Liver (tissue), 8 donors: ENCODE measurements at regions not wholly inside any gene's neighbourhood (a gene's known extent, or its start where the extent isn't known, plus 50 kb on each side); places are given as distances from the start of the nearest gene placed in this dataset.

Experiments used
- DNase-seq: peaks from one replicate; pipeline ENCODE4 v3.0.0-alpha.2; 2017; ENCODE audit warnings: low spot score
- H3K27ac ChIP-seq, 2 donors: one replicate each; pipeline ENCODE4 v1.7.0; 2013; ENCODE audit warnings: inconsistent platforms in 2 of 2, low read length in 2 of 2, control low read depth in 1 of 2, low read depth in 1 of 2, mild to moderate bottlenecking in 1 of 2
- H3K27me3 ChIP-seq, 4 donors: one replicate each; pipeline versions ENCODE4 v1.6.1 to v1.7.0; 2013; ENCODE audit warnings: low read length in 3 of 4, inconsistent platforms in 1 of 4, mild to moderate bottlenecking in 1 of 4, moderate library complexity in 1 of 4; ENCODE audit not compliant: control insufficient read depth in 4 of 4, insufficient read depth in 4 of 4
- H3K36me3 ChIP-seq, 4 donors: one replicate each; pipeline versions ENCODE4 v1.6.1 to v1.7.0; 2013; ENCODE audit warnings: low read length in 3 of 4, mild to moderate bottlenecking in 3 of 4, low read depth in 1 of 4, moderate library complexity in 1 of 4; ENCODE audit not compliant: control insufficient read depth in 4 of 4, insufficient read depth in 3 of 4
- H3K4me1 ChIP-seq, 4 donors: one replicate each; pipeline versions ENCODE4 v1.6.1 to v1.7.0; 2013; ENCODE audit warnings: low read length in 3 of 4, mild to moderate bottlenecking in 3 of 4, moderate library complexity in 1 of 4; ENCODE audit not compliant: control insufficient read depth in 4 of 4, insufficient read depth in 4 of 4
- H3K4me3 ChIP-seq, 3 donors: one replicate each; pipeline versions ENCODE4 v1.6.1 to v1.7.0; 2013; ENCODE audit warnings: low read length in 3 of 3, control low read depth in 1 of 3, low read depth in 1 of 3, mild to moderate bottlenecking in 1 of 3
- H3K9ac ChIP-seq, 2 donors: one replicate each; pipeline ENCODE4 v1.7.0; 2013; ENCODE audit warnings: low read length in 2 of 2, mild to moderate bottlenecking in 2 of 2, moderate library complexity in 2 of 2, control low read depth in 1 of 2, low read depth in 1 of 2
- H3K9me3 ChIP-seq, 4 donors: one replicate each; pipeline versions ENCODE4 v1.6.1 to v1.7.0; 2013; ENCODE audit warnings: low read length in 3 of 4; ENCODE audit not compliant: control insufficient read depth in 4 of 4
- CTCF ChIP-seq: fragments of 150-350 bp; IDR thresholded peaks from 2 replicates; pipeline ENCODE4 v1.5.1; 2017; ENCODE audit warnings: improper control_type of control experiment, low read depth, low read length; ENCODE audit not compliant: missing input control
- EGR1 ChIP-seq, 2 donors: IDR thresholded peaks; 2 replicates each; pipeline ENCODE4 v1.6.1; 2016 to 2018; ENCODE audit warnings: antibody characterized with exemption in 2 of 2, low read depth in 2 of 2
- FOXA1 ChIP-seq: IDR thresholded peaks from 2 replicates; pipeline ENCODE4 v1.6.1; 2016; ENCODE audit warnings: antibody characterized with exemption
- FOXA2 ChIP-seq: IDR thresholded peaks from 2 replicates; pipeline ENCODE4 v1.6.1; 2016; ENCODE audit warnings: antibody characterized with exemption
- GABPA ChIP-seq, 2 donors: IDR thresholded peaks in 1 of 2; conservative IDR thresholded peaks in 1 of 2; 2 replicates each; pipeline ENCODE4 v1.6.1; 2016; ENCODE audit warnings: antibody characterized with exemption in 2 of 2, mild to moderate bottlenecking in 1 of 2, moderate library complexity in 1 of 2
- HNF4A ChIP-seq, 2 donors: conservative IDR thresholded peaks; 2 replicates each; pipeline ENCODE4 v1.6.1; 2016; ENCODE audit warnings: antibody characterized with exemption in 2 of 2, mild to moderate bottlenecking in 2 of 2
- HNF4G ChIP-seq: IDR thresholded peaks from 2 replicates; pipeline ENCODE4 v1.6.1; 2016; ENCODE audit warnings: antibody characterized with exemption
- JUND ChIP-seq, 2 donors: IDR thresholded peaks; 2 replicates each; pipeline ENCODE4 v1.6.1; 2016; ENCODE audit warnings: antibody characterized with exemption in 2 of 2
- MAX ChIP-seq: IDR thresholded peaks from 2 replicates; pipeline ENCODE4 v1.6.1; 2016; ENCODE audit warnings: antibody characterized with exemption
- NR2F2 ChIP-seq: IDR thresholded peaks from 2 replicates; pipeline ENCODE4 v1.6.1; 2016; ENCODE audit warnings: antibody characterized with exemption
- RAD21 ChIP-seq, 2 donors: IDR thresholded peaks; 2 replicates each; pipeline ENCODE4 v1.6.1; 2016; ENCODE audit warnings: antibody characterized with exemption in 2 of 2, mild to moderate bottlenecking in 2 of 2
- REST ChIP-seq: IDR thresholded peaks from 2 replicates; pipeline ENCODE4 v1.6.1; 2016; ENCODE audit warnings: antibody characterized with exemption, mild to moderate bottlenecking
- RXRA ChIP-seq, 2 donors: IDR thresholded peaks; 2 replicates each; pipeline ENCODE4 v1.6.1; 2017 to 2018; ENCODE audit warnings: antibody characterized with exemption in 2 of 2, mild to moderate bottlenecking in 1 of 2
- TAF1 ChIP-seq: conservative IDR thresholded peaks from 2 replicates; pipeline ENCODE4 v1.6.1; 2016; ENCODE audit warnings: antibody characterized with exemption, mild to moderate bottlenecking
- YY1 ChIP-seq: IDR thresholded peaks from 2 replicates; pipeline ENCODE4 v1.6.1; 2016; ENCODE audit warnings: antibody characterized with exemption, mild to moderate bottlenecking
- WGBS: extraction: QIAGEN DNeasy Blood & Tissue Kit; methylation state at CpG from one replicate; pipeline ENCODE4 v1.1.7; 2013; 5-methylcytosine and 5-hydroxymethylcytosine counted together
- TF ChIP-seq, protein P1 (sequence below): IDR thresholded peaks from 2 replicates; pipeline ENCODE4 v1.6.1; 2016; ENCODE audit warnings: antibody characterized with exemption
- TF ChIP-seq, protein P2 (sequence below): IDR thresholded peaks from 2 replicates; pipeline ENCODE4 v1.6.1; 2016; ENCODE audit warnings: antibody characterized with exemption
- donor health status: healthy.
- donor health status: healthy.
- donor health status: healthy.
- donor health status: healthy.
- donor health status: healthy.

- no peak for DNase-seq
- Histone ChIP-seq H3K27me3 (peaks cover 0 to 4% (median 1%) of the 10 kb centered on the region in 4 donors), H3K9me3 (peaks cover 0 to 1% (median 0%) of the 10 kb centered on the region in 4 donors), H3K4me1 (no peaks in the 10 kb centered on the region), H3K9ac (no peak overlapping the region), H3K4me3 (no peak overlapping the region), H3K27ac (no peak overlapping the region), H3K36me3 (no peaks in the 10 kb centered on the region)
- WGBS, result 82% methylated on average over 4 of the region's 4 CpGs
- TF ChIP-seq JUND (IDR thresholded peaks at IDR 0.05) (no peak), MAX (no peak), GABPA (IDR thresholded peaks at IDR 0.05 in 1 of 2, conservative IDR thresholded peaks at IDR 0.05 in 1 of 2) (no peak), REST (no peak), HNF4A (conservative IDR thresholded peaks at IDR 0.05) (no peak), RAD21 (IDR thresholded peaks at IDR 0.05) (no peak), EGR1 (IDR thresholded peaks at IDR 0.05; ENCODE audit: low read depth in 2 of 2) (no peak), HNF4G (no peak), NR2F2 (no peak), FOXA1 (no peak), YY1 (no peak), TAF1 (no peak), FOXA2 (no peak)
- TF ChIP-seq, protein P1, sequence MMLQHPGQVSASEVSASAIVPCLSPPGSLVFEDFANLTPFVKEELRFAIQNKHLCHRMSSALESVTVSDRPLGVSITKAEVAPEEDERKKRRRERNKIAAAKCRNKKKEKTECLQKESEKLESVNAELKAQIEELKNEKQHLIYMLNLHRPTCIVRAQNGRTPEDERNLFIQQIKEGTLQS, result no peak
- TF ChIP-seq, protein P2, sequence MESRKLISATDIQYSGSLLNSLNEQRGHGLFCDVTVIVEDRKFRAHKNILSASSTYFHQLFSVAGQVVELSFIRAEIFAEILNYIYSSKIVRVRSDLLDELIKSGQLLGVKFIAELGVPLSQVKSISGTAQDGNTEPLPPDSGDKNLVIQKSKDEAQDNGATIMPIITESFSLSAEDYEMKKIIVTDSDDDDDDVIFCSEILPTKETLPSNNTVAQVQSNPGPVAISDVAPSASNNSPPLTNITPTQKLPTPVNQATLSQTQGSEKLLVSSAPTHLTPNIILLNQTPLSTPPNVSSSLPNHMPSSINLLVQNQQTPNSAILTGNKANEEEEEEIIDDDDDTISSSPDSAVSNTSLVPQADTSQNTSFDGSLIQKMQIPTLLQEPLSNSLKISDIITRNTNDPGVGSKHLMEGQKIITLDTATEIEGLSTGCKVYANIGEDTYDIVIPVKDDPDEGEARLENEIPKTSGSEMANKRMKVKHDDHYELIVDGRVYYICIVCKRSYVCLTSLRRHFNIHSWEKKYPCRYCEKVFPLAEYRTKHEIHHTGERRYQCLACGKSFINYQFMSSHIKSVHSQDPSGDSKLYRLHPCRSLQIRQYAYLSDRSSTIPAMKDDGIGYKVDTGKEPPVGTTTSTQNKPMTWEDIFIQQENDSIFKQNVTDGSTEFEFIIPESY, result no peak
Observed at GRCh38 chr15:95284492-95284891, 1046.0 kb upstream of the NR2F2 start.

- H3K9me3 ChIP-seq, result peaks cover 0 to 1% (median 0%) of the 10 kb centered on the region in 4 donors
- H3K4me3 ChIP-seq, result no peak overlapping the region
- no peak for DNase-seq
- WGBS, result 30% methylated on average over 3 of the region's 3 CpGs
- peaks cover 0 to 4% (median 1%) of the 10 kb centered on the region in 4 donors for H3K27me3 ChIP-seq
- H3K4me1 ChIP-seq, result no peaks in the 10 kb centered on the region
- H3K27ac ChIP-seq, result no peak overlapping the region
- TF ChIP-seq RXRA (IDR thresholded peaks at IDR 0.05) (no peak), MAX (no peak), FOXA2 (no peak), GABPA (IDR thresholded peaks at IDR 0.05 in 1 of 2, conservative IDR thresholded peaks at IDR 0.05 in 1 of 2) (no peak), JUND (IDR thresholded peaks at IDR 0.05) (no peak), EGR1 (IDR thresholded peaks at IDR 0.05; ENCODE audit: low read depth in 2 of 2) (no peak), CTCF (peak; percentile 16), HNF4G (no peak), NR2F2 (no peak), RAD21 (IDR thresholded peaks at IDR 0.05) (peak; percentile 55 to 68)
- TF ChIP-seq, protein P2, result no peak
- TF ChIP-seq, protein P1, result no peak
- no peak overlapping the region for H3K9ac ChIP-seq
- H3K36me3 ChIP-seq, result no peaks in the 10 kb centered on the region
Observed at GRCh38 chr15:95284933-95285421, 1045.5 kb upstream of the NR2F2 start.
